HepG2 (cell line): ENCODE measurements at regions not wholly inside any gene's neighbourhood (a gene's known extent, or its start where the extent isn't known, plus 50 kb on each side); places are given as distances from the start of the nearest gene placed in this dataset.

ENCODE experiments used
- ATAC-seq: fragments of 200-7000 bp; cut with Tn5 transposase; 3 replicates; pipeline ENCODE4 v1.9.1; 2020; ENCODE audit warnings: mild to moderate bottlenecking, moderate library complexity
- BruUV-seq: library from RNA; stranded (reverse); fragments of 400-500 nt; replicated peaks from 2 replicates; lab custom pipeline; 2021; lab: Mats Ljungman, UMichigan
- CTCF ChIA-PET: fragments of 300-600 bp; formaldehyde crosslinking; extraction: SDS; loops from one replicate; lab custom pipeline; 2021; ENCODE audit warnings: low total read pairs, inconsistent platforms, low intra/inter-chr PET ratio; lab: Yijun Ruan, JAX
- POLR2A ChIA-PET: fragments of 350-600 bp; sonication (Branson Sonifier 250); formaldehyde crosslinking; loops from one replicate; lab custom pipeline; 2020; ENCODE audit warnings: antibody characterized with exemption, inconsistent platforms; lab: Yijun Ruan, JAX
- DNase-seq: peaks from one replicate; pipeline ENCODE4 v3.0.0-alpha.2; 2015; ENCODE audit warnings: low spot score
- FAIRE-seq: peaks from 3 replicates; lab custom pipeline; 2011; peaks lifted over from hg19 to GRCh38; lab: Jason Lieb, UNC
- H2AFZ ChIP-seq: one replicate; pipeline ENCODE4 v1.6.1; 2011; ENCODE audit warnings: low read length, inconsistent platforms
- H3K27ac ChIP-seq: fragments of 300-600 bp; 3 replicates; pipeline ENCODE4 v1.8.0; 2011; ENCODE audit warnings: mixed run types, mild to moderate bottlenecking, mixed read lengths, low read length, inconsistent platforms; ENCODE audit not compliant: insufficient read depth; ENCODE audit errors: extremely low read length
- H3K27me3 ChIP-seq, 2 experiments: fragments of 200-600 bp in 1 of 2; 2 replicates in 1 of 2; 3 replicates in 1 of 2; pipeline versions ENCODE4 v1.6.0 to v1.8.0; 2011; ENCODE audit warnings: low read length in 2 of 2, mild to moderate bottlenecking in 2 of 2, moderate library complexity in 2 of 2, inconsistent platforms in 1 of 2; ENCODE audit not compliant: insufficient read depth in 2 of 2, control insufficient read depth in 1 of 2
- H3K36me3 ChIP-seq, 2 experiments: fragments of 200-600 bp in 1 of 2; replicated peaks in 1 of 2; 2 replicates in 1 of 2; 3 replicates in 1 of 2; pipeline versions ENCODE4 v1.5.1 to v1.8.0; 2011; ENCODE audit warnings: low read length in 2 of 2, inconsistent platforms in 1 of 2; ENCODE audit not compliant: insufficient read depth in 2 of 2, control insufficient read depth in 1 of 2
- H3K4me1 ChIP-seq: 2 replicates; pipeline ENCODE4 v1.5.1; 2012; ENCODE audit warnings: low read length, inconsistent platforms; ENCODE audit not compliant: insufficient read depth
- H3K4me2 ChIP-seq: 2 replicates; pipeline ENCODE4 v1.6.0; 2011; ENCODE audit warnings: low read depth, low read length, inconsistent platforms
- H3K4me3 ChIP-seq, 3 experiments: fragments of 200-600 bp in 1 of 3; sonication (generic), shearing (Covaris generic) in 1 of 3; replicated peaks in 1 of 3; 2 replicates each; pipeline ENCODE4 v1.5.1; 2011 to 2016; ENCODE audit warnings: low read length in 3 of 3, inconsistent platforms in 2 of 3, low read depth in 2 of 3, mild to moderate bottlenecking in 2 of 3, control low read depth in 1 of 3, mixed read lengths in 1 of 3; ENCODE audit not compliant: insufficient read depth in 1 of 3
- H3K79me2 ChIP-seq: one replicate; pipeline ENCODE4 v1.6.1; 2011; ENCODE audit warnings: low read length, inconsistent platforms; ENCODE audit not compliant: insufficient read depth
- H3K9ac ChIP-seq: 2 replicates; pipeline ENCODE4 v1.6.0; 2011; ENCODE audit warnings: mild to moderate bottlenecking, low read depth, low read length, inconsistent platforms; ENCODE audit not compliant: insufficient read depth
- H3K9me3 ChIP-seq: 2 replicates; pipeline ENCODE4 v1.5.1; 2012; ENCODE audit warnings: mild to moderate bottlenecking, low read length
- H4K20me1 ChIP-seq: 2 replicates; pipeline ENCODE4 v1.6.0; 2011; ENCODE audit warnings: inconsistent platforms, mild to moderate bottlenecking, low read length, moderate library complexity; ENCODE audit not compliant: insufficient read depth
- ESRRA ChIP-seq: sonication (generic); formaldehyde crosslinking; IDR thresholded peaks from 2 replicates; pipeline ENCODE4 v1.5.1; 2020; ENCODE audit warnings: mild to moderate bottlenecking, low read depth, missing genetic modification reagents
- FOXJ3 ChIP-seq: sonication (generic); formaldehyde crosslinking; IDR thresholded peaks from 2 replicates; pipeline ENCODE4 v1.4.0; 2020; ENCODE audit warnings: missing genetic modification reagents, mild to moderate bottlenecking, borderline replicate concordance
- MAFK ChIP-seq, 2 experiments: IDR thresholded peaks in 1 of 2; conservative IDR thresholded peaks in 1 of 2; 2 replicates each; pipeline ENCODE4 v1.6.1; 2011; ENCODE audit warnings: improper control_type of control experiment in 2 of 2, low read length in 2 of 2
- MYNN ChIP-seq: sonication (generic); formaldehyde crosslinking; IDR thresholded peaks from 2 replicates; pipeline ENCODE4 v1.4.0; 2020; ENCODE audit warnings: mild to moderate bottlenecking, low read depth, missing genetic modification reagents
- PTBP1 ChIP-seq: fragments of 200-400 bp; formaldehyde crosslinking; IDR thresholded peaks from 2 replicates; pipeline ENCODE4 v1.6.1; 2018; ENCODE audit warnings: low read length, low read depth; ENCODE audit not compliant: poor library complexity, severe bottlenecking
- SOX6 ChIP-seq, 2 experiments: fragments of 450-650 bp in 1 of 2; sonication (generic) in 1 of 2; formaldehyde crosslinking in 1 of 2; IDR thresholded peaks; 2 replicates each; pipeline versions ENCODE4 v1.4.0 to v1.6.1; 2017 to 2020; ENCODE audit warnings: antibody characterized with exemption in 1 of 2, mild to moderate bottlenecking in 1 of 2, missing genetic modification reagents in 1 of 2
- ZNF3 ChIP-seq: IDR thresholded peaks from 2 replicates; pipeline ENCODE4 v1.7.0; 2017; ENCODE audit warnings: inconsistent platforms
- ZNF558 ChIP-seq: sonication (generic); formaldehyde crosslinking; IDR thresholded peaks from 2 replicates; pipeline ENCODE4 v1.9.0; 2022; ENCODE audit warnings: mild to moderate bottlenecking, missing genetic modification reagents, borderline replicate concordance
- ZNF672 ChIP-seq: sonication (generic); formaldehyde crosslinking; IDR thresholded peaks from 2 replicates; pipeline ENCODE4 v1.8.1; 2022; ENCODE audit warnings: missing genetic modification reagents
- WGBS: methylation state at CpG from one replicate; pipeline ENCODE4 v1.1.6; 2017; ENCODE audit warnings: low lambda C conversion rate; 5-methylcytosine and 5-hydroxymethylcytosine counted together
- in situ Hi-C: cut with HindIII; loops from 2 replicates; pipeline ENCODE4 v1.10.0; 2017; ENCODE audit warnings: low pct_unique_long_range_greater_than_20kb; ENCODE audit not compliant: extremely low pct_ligation_motif_present
- intact Hi-C: fragments of 100-400 bp; cut with micrococcal nuclease; formaldehyde crosslinking; loops from one replicate; pipeline ENCODE4 v1.10.0; 2022; ENCODE audit not compliant: unreplicated experiment
- TF ChIP-seq, protein P1 (sequence below): sonication (generic); formaldehyde crosslinking; conservative IDR thresholded peaks from 2 replicates; pipeline ENCODE4 v1.4.0; 2020; ENCODE audit warnings: missing genetic modification reagents
- TF ChIP-seq, protein P2 (sequence below): sonication (generic); formaldehyde crosslinking; IDR thresholded peaks from 2 replicates; pipeline ENCODE4 v1.8.0; 2022; ENCODE audit warnings: mild to moderate bottlenecking, missing genetic modification reagents
- TF ChIP-seq, protein P3 (sequence below): sonication (generic); formaldehyde crosslinking; IDR thresholded peaks from 2 replicates; pipeline ENCODE4 v1.4.0; 2020; ENCODE audit warnings: mild to moderate bottlenecking, low read depth, missing genetic modification reagents
- TF ChIP-seq, protein P4 (sequence below): sonication (generic); formaldehyde crosslinking; conservative IDR thresholded peaks from 2 replicates; pipeline ENCODE4 v1.8.0; 2022; ENCODE audit warnings: low read depth, missing genetic modification reagents

DNA sequence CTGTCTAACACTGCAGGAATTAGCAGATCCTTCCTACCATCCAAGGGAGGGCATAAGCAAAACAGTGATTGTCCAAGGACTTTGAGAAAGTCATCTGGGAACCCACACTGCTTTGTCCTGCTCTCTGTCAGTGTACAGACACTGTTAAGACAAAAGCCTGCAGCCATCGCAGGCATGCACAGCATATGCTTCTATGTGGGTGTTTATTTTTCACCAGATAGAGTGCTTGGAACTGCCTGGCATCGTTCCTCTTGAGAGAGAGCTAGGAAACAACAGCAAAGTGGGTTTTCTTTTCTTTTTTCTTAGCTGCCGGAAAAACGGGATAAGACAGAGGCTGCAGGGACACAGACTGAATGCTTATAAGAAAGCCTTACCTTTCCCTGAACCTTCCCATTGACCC is 212.3 kb downstream of the ICE1 start:
- Histone ChIP-seq H3K79me2 (no peaks in the 10 kb centered on the region), H3K9ac (no peak overlapping the region), H3K27me3 (peaks cover 0 to 13% of the 10 kb centered on the region in 2 experiments; a peak in 2 of 5 replicates), H3K4me2 (no peak overlapping the region), H3K4me1 (no peaks in the 10 kb centered on the region), H3K36me3 (no peaks in the 10 kb centered on the region), H3K4me3 (no peak overlapping the region), H4K20me1 (no peaks in the 10 kb centered on the region), H3K27ac (no peak overlapping the region), H2AFZ (no peak overlapping the region), H3K9me3 (no peaks in the 10 kb centered on the region)
- FAIRE-seq: no peak
- POLR2A ChIA-PET: no interaction called here
- TF ChIP-seq SOX6 (IDR thresholded peaks at IDR 0.05): no peak
- TF ChIP-seq SOX6 (CRISPR knock-in tag; IDR thresholded peaks at IDR 0.05): no peak
- no peak for TF ChIP-seq PTBP1
- no peak for TF ChIP-seq ZNF558 (CRISPR knock-in tag)
- no peak for TF ChIP-seq MAFK (conservative IDR thresholded peaks at IDR 0.05 in 1 of 2, IDR thresholded peaks at IDR 0.05 in 1 of 2; ENCODE audit: low read length in 2 of 2)
- no peak for TF ChIP-seq ZNF672 (CRISPR knock-in tag)
- TF ChIP-seq, protein P1, sequence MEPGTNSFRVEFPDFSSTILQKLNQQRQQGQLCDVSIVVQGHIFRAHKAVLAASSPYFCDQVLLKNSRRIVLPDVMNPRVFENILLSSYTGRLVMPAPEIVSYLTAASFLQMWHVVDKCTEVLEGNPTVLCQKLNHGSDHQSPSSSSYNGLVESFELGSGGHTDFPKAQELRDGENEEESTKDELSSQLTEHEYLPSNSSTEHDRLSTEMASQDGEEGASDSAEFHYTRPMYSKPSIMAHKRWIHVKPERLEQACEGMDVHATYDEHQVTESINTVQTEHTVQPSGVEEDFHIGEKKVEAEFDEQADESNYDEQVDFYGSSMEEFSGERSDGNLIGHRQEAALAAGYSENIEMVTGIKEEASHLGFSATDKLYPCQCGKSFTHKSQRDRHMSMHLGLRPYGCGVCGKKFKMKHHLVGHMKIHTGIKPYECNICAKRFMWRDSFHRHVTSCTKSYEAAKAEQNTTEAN (CRISPR knock-in tag): no peak
- no peak for TF ChIP-seq ZNF3 (CRISPR knock-in tag)
- no peak for DNase-seq
- in situ Hi-C loops: no loop called here
- intact Hi-C loops: no loop called here
- CTCF ChIA-PET: no interaction called here
- BruUV-seq: no TSS peak
- ATAC-seq: no peak
- 0% methylated on average over 4 of the region's 4 CpGs for WGBS

DNA sequence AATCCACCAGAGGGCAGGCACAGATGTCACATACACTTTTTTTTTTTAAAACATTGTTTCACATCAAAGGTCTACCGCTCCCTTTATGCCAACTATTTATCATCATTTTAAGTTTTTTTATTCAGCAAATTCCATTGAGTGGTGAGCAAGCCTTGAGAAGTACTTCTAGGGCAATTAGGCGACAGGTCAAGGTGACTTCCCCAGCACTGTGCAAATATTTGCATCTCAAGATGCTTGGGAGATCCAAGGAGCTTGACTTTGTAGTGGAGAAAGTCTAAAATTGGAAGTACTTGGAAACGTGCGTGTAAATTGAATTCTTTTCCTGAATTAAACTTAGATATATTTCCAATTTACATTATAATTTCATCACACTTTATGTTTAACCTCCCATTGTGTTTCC is 211.1 kb downstream of the ICE1 start:
- intact Hi-C loops (no loop called here), in situ Hi-C loops (no loop called here)
- Histone ChIP-seq H3K27ac (no peak overlapping the region), H3K79me2 (no peaks in the 10 kb centered on the region), H3K4me3 (no peak overlapping the region), H3K4me1 (no peaks in the 10 kb centered on the region), H4K20me1 (no peaks in the 10 kb centered on the region), H3K36me3 (no peaks in the 10 kb centered on the region), H3K9me3 (no peaks in the 10 kb centered on the region), H2AFZ (no peak overlapping the region), H3K9ac (no peak overlapping the region), H3K4me2 (no peak overlapping the region), H3K27me3 (peaks cover 0 to 13% of the 10 kb centered on the region in 2 experiments; a peak in 2 of 5 replicates)
- CTCF ChIA-PET: no interaction called here
- no peak for ATAC-seq
- BruUV-seq: no TSS peak
- no peak for FAIRE-seq
- POLR2A ChIA-PET: no interaction called here
- DNase-seq: no peak
- WGBS: 23% methylated on average over 4 of the region's 4 CpGs
- TF ChIP-seq MYNN (CRISPR knock-in tag): no peak
- TF ChIP-seq FOXJ3 (CRISPR knock-in tag): no peak
- TF ChIP-seq, protein P2, sequence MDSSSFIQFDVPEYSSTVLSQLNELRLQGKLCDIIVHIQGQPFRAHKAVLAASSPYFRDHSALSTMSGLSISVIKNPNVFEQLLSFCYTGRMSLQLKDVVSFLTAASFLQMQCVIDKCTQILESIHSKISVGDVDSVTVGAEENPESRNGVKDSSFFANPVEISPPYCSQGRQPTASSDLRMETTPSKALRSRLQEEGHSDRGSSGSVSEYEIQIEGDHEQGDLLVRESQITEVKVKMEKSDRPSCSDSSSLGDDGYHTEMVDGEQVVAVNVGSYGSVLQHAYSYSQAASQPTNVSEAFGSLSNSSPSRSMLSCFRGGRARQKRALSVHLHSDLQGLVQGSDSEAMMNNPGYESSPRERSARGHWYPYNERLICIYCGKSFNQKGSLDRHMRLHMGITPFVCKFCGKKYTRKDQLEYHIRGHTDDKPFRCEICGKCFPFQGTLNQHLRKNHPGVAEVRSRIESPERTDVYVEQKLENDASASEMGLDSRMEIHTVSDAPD (CRISPR knock-in tag): no peak
- TF ChIP-seq, protein P3, sequence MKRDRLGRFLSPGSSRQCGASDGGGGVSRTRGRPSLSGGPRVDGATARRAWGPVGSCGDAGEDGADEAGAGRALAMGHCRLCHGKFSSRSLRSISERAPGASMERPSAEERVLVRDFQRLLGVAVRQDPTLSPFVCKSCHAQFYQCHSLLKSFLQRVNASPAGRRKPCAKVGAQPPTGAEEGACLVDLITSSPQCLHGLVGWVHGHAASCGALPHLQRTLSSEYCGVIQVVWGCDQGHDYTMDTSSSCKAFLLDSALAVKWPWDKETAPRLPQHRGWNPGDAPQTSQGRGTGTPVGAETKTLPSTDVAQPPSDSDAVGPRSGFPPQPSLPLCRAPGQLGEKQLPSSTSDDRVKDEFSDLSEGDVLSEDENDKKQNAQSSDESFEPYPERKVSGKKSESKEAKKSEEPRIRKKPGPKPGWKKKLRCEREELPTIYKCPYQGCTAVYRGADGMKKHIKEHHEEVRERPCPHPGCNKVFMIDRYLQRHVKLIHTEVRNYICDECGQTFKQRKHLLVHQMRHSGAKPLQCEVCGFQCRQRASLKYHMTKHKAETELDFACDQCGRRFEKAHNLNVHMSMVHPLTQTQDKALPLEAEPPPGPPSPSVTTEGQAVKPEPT (CRISPR knock-in tag): no peak
- no peak for TF ChIP-seq ESRRA (CRISPR knock-in tag)
- TF ChIP-seq, protein P4, sequence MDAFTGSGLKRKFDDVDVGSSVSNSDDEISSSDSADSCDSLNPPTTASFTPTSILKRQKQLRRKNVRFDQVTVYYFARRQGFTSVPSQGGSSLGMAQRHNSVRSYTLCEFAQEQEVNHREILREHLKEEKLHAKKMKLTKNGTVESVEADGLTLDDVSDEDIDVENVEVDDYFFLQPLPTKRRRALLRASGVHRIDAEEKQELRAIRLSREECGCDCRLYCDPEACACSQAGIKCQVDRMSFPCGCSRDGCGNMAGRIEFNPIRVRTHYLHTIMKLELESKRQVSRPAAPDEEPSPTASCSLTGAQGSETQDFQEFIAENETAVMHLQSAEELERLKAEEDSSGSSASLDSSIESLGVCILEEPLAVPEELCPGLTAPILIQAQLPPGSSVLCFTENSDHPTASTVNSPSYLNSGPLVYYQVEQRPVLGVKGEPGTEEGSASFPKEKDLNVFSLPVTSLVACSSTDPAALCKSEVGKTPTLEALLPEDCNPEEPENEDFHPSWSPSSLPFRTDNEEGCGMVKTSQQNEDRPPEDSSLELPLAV (CRISPR knock-in tag): no peak
